ENCODE measurements at regions not wholly inside any gene's neighbourhood (a gene's known extent, or its start where the extent isn't known, plus 50 kb on each side); places are given as distances from the start of the nearest gene placed in this dataset.

DNA sequence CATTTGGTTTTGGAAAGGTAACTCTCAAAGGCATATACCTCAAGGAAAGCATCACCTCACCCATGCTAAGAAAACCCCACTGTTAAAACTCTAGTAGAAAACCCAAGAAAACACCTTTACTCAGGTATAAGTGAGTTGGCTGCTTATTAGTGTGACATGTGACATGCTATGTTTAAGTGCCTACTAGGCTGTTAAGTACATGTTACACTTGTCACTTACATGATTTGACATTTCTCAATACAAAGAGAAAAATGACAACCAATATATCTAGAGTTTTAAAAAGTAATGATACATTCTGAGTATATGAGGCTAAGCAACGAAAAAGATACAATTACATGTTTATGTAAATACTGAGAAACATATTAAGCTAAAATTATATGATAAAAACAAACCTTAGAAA lies 1548.3 kb upstream of the TENM3 start:
- TF ChIP-seq TAF1 (IDR thresholded peaks at IDR 0.05; ENCODE audit: borderline replicate concordance, low read depth, low read length): no peak
- TF ChIP-seq POLR2AphosphoS5 (IDR thresholded peaks at IDR 0.05; ENCODE audit: low read depth, low read length): no peak
- TF ChIP-seq POLR2A (IDR thresholded peaks at IDR 0.05; ENCODE audit: low read depth, low read length): no peak
- DNase-seq (ENCODE audit: insufficient read length) (no peak), FAIRE-seq (no peak)

DNA sequence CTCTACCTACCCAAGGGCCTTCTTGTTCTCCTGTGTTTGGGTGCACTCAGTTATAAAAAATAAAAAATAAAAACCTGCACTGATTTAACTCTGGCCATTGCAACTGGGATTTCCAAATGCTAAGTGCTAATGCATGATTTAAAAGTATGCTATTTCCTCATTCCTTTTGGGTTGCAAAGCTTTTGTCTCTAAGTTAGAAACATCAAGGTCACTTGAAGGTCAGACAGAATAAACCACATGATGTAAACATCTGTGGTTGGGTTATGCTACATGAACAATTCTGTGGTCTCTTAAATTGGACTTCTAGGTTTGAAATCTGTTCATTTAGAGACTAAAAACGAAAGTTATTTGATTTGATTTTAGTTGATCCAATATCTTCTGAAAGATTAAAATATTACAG lies 1547.4 kb upstream of the TENM3 start:
- TF ChIP-seq POLR2AphosphoS5 (IDR thresholded peaks at IDR 0.05; ENCODE audit: low read depth, low read length) (no peak), TAF1 (IDR thresholded peaks at IDR 0.05; ENCODE audit: borderline replicate concordance, low read depth, low read length) (no peak)
- FAIRE-seq (no peak), DNase-seq (ENCODE audit: insufficient read length) (no peak)

GRCh38 chr4:180696460-180697092 lies 1546.6 kb upstream of the TENM3 start:
- FAIRE-seq (no peak), DNase-seq (ENCODE audit: insufficient read length) (no peak)
- no peak for TF ChIP-seq POLR2AphosphoS5 (IDR thresholded peaks at IDR 0.05; ENCODE audit: low read depth, low read length)
- no peak for TF ChIP-seq POLR2A (IDR thresholded peaks at IDR 0.05; ENCODE audit: low read depth, low read length)
- TF ChIP-seq TAF1 (IDR thresholded peaks at IDR 0.05; ENCODE audit: borderline replicate concordance, low read depth, low read length): no peak

DNA sequence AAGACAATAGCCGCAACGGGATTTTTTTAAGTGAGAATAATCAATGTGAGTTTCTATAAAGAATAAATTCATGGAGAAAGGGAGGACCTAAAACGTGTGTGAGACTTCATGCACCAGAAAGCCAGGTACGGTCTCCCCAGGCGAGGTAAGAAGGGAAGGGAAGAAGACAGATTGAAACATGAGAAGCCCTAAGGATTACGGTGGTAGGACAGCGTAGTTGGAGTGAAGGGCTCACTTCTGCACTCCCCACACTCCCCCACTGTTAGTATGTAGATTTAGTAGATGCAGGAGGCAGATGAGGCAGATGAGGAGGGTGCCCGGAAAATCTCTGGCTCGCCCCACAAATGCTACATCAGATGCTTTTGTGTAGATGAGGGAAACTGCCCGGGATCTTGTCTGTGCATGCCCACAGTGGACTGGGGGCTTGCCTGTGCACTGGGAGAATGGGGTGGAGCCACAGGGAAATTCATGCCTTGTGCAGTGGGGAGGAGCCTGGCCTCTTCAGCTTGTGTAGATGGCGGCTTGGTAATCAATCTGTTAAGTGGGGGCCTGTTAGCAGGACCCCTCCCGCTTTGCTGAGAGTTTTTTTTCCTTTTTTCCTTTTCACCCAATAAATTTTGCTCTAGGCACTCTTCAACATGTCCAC lies 1544.5 kb upstream of the TENM3 start:
- FAIRE-seq: no peak

GRCh38 chr4:180706766-180707165 lies 1536.4 kb upstream of the TENM3 start:
- TF ChIP-seq POLR2AphosphoS5 (IDR thresholded peaks at IDR 0.05; ENCODE audit: low read depth, low read length) (no peak), POLR2A (IDR thresholded peaks at IDR 0.05; ENCODE audit: low read depth, low read length) (no peak), TAF1 (IDR thresholded peaks at IDR 0.05; ENCODE audit: borderline replicate concordance, low read depth, low read length) (no peak)
- DNase-seq (ENCODE audit: insufficient read length): no peak
- no peak for FAIRE-seq

More for the DNA sequence above, 1544.5 kb upstream of the TENM3 start:
- no peak for DNase-seq (ENCODE audit: insufficient read length)
- TF ChIP-seq POLR2A (IDR thresholded peaks at IDR 0.05; ENCODE audit: low read depth, low read length) (no peak), TAF1 (IDR thresholded peaks at IDR 0.05; ENCODE audit: borderline replicate concordance, low read depth, low read length) (no peak)

- FAIRE-seq: no peak
These were observed 1532.4 kb upstream of the TENM3 start for GRCh38 chr4:180710628-180711337.

DNA sequence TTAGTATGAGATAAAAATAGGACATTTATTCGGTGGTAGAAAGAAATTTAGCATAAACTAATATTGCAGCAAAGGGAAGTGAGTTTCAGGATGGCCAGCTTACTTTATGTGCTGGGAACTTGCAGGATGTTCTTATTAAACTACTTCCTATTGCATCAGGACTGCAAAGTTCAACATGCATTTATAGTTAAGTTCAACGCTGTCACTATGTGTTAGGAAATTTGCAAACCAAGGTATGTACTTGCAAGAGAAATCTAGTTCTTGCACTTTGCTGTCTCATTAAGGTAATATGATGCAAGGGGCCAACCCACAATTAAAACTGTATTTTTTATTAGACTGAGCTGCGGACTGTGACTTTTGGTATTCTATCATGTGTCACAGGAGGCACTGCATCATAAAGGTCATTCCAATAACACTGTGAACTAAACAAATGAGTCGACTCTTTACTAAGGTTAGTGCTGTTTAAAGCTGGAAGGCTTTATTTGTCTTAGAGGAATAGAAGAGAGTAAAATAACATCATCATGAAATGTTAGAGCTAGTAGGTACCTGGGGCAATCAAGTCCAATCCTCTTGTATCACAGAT lies 1525.7 kb upstream of the TENM3 start:
- no peak for DNase-seq (ENCODE audit: insufficient read length)
- no peak for FAIRE-seq
- no peak for TF ChIP-seq TAF1 (IDR thresholded peaks at IDR 0.05; ENCODE audit: borderline replicate concordance, low read depth, low read length)
- TF ChIP-seq POLR2A (IDR thresholded peaks at IDR 0.05; ENCODE audit: low read depth, low read length): no peak
- TF ChIP-seq POLR2AphosphoS5 (IDR thresholded peaks at IDR 0.05; ENCODE audit: low read depth, low read length): no peak

More at GRCh38 chr4:180710628-180711337, 1532.4 kb upstream of the TENM3 start:
- DNase-seq (ENCODE audit: insufficient read length): no peak
- TF ChIP-seq TAF1 (IDR thresholded peaks at IDR 0.05; ENCODE audit: borderline replicate concordance, low read depth, low read length) (no peak), POLR2AphosphoS5 (IDR thresholded peaks at IDR 0.05; ENCODE audit: low read depth, low read length) (no peak), POLR2A (IDR thresholded peaks at IDR 0.05; ENCODE audit: low read depth, low read length) (no peak)

- TF ChIP-seq POLR2A (IDR thresholded peaks at IDR 0.05; ENCODE audit: low read depth, low read length): no peak
- TF ChIP-seq POLR2AphosphoS5 (IDR thresholded peaks at IDR 0.05; ENCODE audit: low read depth, low read length): no peak
- TF ChIP-seq TAF1 (IDR thresholded peaks at IDR 0.05; ENCODE audit: borderline replicate concordance, low read depth, low read length): no peak
- FAIRE-seq: peak; percentile 30
These were observed 1521.8 kb upstream of the TENM3 start for GRCh38 chr4:180721356-180721755.

GRCh38 chr4:180726611-180727010 lies 1516.6 kb upstream of the TENM3 start:
- TF ChIP-seq POLR2AphosphoS5 (IDR thresholded peaks at IDR 0.05; ENCODE audit: low read depth, low read length): no peak
- no peak for TF ChIP-seq TAF1 (IDR thresholded peaks at IDR 0.05; ENCODE audit: borderline replicate concordance, low read depth, low read length)
- TF ChIP-seq POLR2A (IDR thresholded peaks at IDR 0.05; ENCODE audit: low read depth, low read length): no peak
- no peak for FAIRE-seq
- no peak for DNase-seq (ENCODE audit: insufficient read length)

More at GRCh38 chr4:180721356-180721755, 1521.8 kb upstream of the TENM3 start:
- DNase-seq (ENCODE audit: insufficient read length): no peak

GRCh38 chr4:180727478-180727877 lies 1515.7 kb upstream of the TENM3 start:
- DNase-seq (ENCODE audit: insufficient read length) (no peak), FAIRE-seq (no peak)
- no peak for TF ChIP-seq POLR2AphosphoS5 (IDR thresholded peaks at IDR 0.05; ENCODE audit: low read depth, low read length)
- TF ChIP-seq TAF1 (IDR thresholded peaks at IDR 0.05; ENCODE audit: borderline replicate concordance, low read depth, low read length): no peak
- no peak for TF ChIP-seq POLR2A (IDR thresholded peaks at IDR 0.05; ENCODE audit: low read depth, low read length)

- DNase-seq (ENCODE audit: insufficient read length): no peak
- no peak for FAIRE-seq
- TF ChIP-seq POLR2A (IDR thresholded peaks at IDR 0.05; ENCODE audit: low read depth, low read length) (no peak), POLR2AphosphoS5 (IDR thresholded peaks at IDR 0.05; ENCODE audit: low read depth, low read length) (no peak), TAF1 (IDR thresholded peaks at IDR 0.05; ENCODE audit: borderline replicate concordance, low read depth, low read length) (no peak)
These were observed 1508.3 kb upstream of the TENM3 start for GRCh38 chr4:180734753-180735432.
